Activated T-helper 2 cell treated with anti-CD3 and anti-CD28 coated beads, Interferon-gamma antibody, Interleukin-2, Interleukin-4, amounts not matched to agents 10 μg/mL and 5 μg/mL and 100 μg/mL, durations not matched to agents 14 hours and 24 hours and 36 hours (primary cell): ENCODE measurements at regions not wholly inside any gene's neighbourhood (a gene's known extent, or its start where the extent isn't known, plus 50 kb on each side); places are given as distances from the start of the nearest gene placed in this dataset.

Experiments used
- DNase-seq: peaks from one replicate; pipeline ENCODE4 v3.0.0; 2021; ENCODE audit warnings: low spot score
- H3K27ac Mint-ChIP-seq: one replicate; pipeline ENCODE4 v1.8.0; 2021; ENCODE audit warnings: mixed read lengths
- H3K27me3 Mint-ChIP-seq: one replicate; pipeline ENCODE4 v1.8.0; 2021; ENCODE audit warnings: low read depth, mixed read lengths
- H3K36me3 Mint-ChIP-seq: one replicate; pipeline ENCODE4 v1.8.0; 2021; ENCODE audit warnings: low read depth, mixed read lengths
- H3K4me1 Mint-ChIP-seq: one replicate; pipeline ENCODE4 v1.8.0; 2021; ENCODE audit warnings: low read depth, mixed read lengths
- H3K4me3 Mint-ChIP-seq: one replicate; pipeline ENCODE4 v1.8.0; 2021; ENCODE audit warnings: low read depth, mild to moderate bottlenecking, moderate library complexity, mixed read lengths
- H3K9me3 Mint-ChIP-seq: one replicate; pipeline ENCODE4 v1.8.0; 2021; ENCODE audit warnings: mixed read lengths
- intact Hi-C: fragments of 100-400 bp; cut with micrococcal nuclease; formaldehyde crosslinking; loops from one replicate; pipeline ENCODE4 v1.15.1; 2023

DNA sequence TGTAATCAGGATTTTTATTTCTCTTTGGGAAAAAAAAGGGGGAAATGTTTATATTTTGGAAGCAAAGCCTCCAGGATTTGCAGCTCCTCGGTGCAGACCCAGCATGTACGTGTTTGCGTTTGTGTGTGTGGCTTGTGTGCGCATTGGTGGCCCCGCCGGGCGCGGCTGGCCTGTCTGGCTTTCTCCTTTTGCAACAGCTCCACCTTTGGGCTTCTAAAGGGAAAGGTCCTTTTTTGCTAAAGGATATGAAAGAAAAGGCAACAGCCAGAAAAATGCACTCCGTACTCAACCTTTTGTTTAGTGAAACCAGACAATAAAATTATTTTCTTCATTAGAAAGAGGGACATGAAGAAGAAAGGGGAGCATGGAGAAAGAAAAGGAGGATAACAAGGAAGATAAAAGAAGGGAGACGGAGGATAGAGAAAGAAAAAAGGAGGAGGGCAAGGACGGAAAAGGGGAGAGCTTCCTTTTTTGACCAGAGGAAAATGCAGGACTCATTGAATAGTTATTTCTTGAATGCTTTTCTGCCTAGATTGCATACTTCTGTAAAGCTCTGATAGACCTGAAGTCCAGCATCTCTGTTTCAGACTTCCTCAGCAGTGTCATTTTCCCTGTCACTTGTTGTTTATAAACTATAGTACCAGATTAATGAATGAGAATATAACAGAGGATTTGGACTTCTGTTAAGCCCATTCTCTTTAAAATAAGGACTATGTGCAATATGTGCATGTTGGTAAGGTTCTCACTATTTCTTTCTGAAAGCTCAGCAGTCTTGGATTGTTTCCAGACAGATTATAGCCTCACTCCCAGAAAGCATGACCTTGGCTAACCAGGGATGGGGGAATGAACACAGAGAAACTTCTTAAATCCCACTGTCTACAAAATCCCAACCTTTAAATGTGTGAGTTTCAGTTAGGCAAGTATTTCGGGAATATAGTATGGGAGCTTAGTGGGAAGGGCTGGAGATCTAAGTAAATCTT is 563.1 kb upstream of the PIK3C3 start:
- Mint-ChIP-seq H3K36me3 (no peaks in the 10 kb centered on the region), H3K4me1 (no peaks in the 10 kb centered on the region), H3K9me3 (no peaks in the 10 kb centered on the region), H3K27me3 (no peaks in the 10 kb centered on the region), H3K4me3 (no peak overlapping the region), H3K27ac (no peak overlapping the region)
- intact Hi-C loops: no loop called here
- no peak for DNase-seq

GRCh38 chr18:41390309-41390708 is 564.7 kb upstream of the PIK3C3 start:
- H3K9me3 Mint-ChIP-seq: no peaks in the 10 kb centered on the region
- no peak overlapping the region for H3K27ac Mint-ChIP-seq
- intact Hi-C loops: no loop called here
- DNase-seq: no peak
- H3K4me1 Mint-ChIP-seq: no peaks in the 10 kb centered on the region
- no peaks in the 10 kb centered on the region for H3K36me3 Mint-ChIP-seq
- no peaks in the 10 kb centered on the region for H3K27me3 Mint-ChIP-seq
- no peak overlapping the region for H3K4me3 Mint-ChIP-seq

GRCh38 chr18:41378598-41378997 is 576.4 kb upstream of the PIK3C3 start:
- DNase-seq: no peak
- intact Hi-C loops: no loop called here
- Mint-ChIP-seq H3K9me3 (peaks cover 6% of the 10 kb centered on the region), H3K27ac (no peak overlapping the region), H3K27me3 (no peaks in the 10 kb centered on the region), H3K4me1 (no peaks in the 10 kb centered on the region), H3K4me3 (no peak overlapping the region), H3K36me3 (no peaks in the 10 kb centered on the region)

- Mint-ChIP-seq H3K4me1 (no peaks in the 10 kb centered on the region), H3K27me3 (no peaks in the 10 kb centered on the region), H3K27ac (no peak overlapping the region), H3K4me3 (no peak overlapping the region), H3K9me3 (peaks cover 21% of the 10 kb centered on the region), H3K36me3 (no peaks in the 10 kb centered on the region)
- DNase-seq: no peak
- intact Hi-C loops: no loop called here
Measured at GRCh38 chr18:41373612-41374011, 581.4 kb upstream of the PIK3C3 start.

DNA sequence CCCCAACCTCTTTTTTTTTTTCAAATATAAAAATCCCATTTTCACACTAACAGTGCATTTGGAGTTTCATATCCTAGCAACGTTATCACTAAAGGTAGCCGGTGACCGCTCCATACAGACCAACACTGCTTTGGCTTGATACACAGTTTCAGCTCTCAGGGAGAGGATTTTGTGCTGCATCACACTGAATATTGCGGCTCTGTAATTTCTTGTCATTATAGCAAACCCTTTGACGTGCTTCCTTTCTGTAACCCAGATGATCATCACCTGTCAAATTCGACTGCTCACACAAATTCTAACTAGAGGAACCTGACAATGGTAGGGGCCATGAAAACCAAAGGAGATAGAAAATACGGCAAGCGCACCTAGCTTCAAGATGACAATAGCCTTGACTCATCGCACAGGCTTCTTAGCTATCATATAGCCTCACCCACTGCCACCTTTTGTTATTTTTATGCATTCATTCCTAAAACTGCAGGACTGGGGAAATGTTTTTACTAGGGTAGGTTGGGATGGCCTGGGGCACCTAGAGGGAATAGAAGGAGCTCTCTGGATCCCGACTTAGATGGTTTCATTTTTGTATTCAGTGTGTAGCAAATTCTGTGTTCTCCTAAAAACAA is 582.9 kb upstream of the PIK3C3 start:
- Mint-ChIP-seq H3K36me3 (no peaks in the 10 kb centered on the region), H3K27ac (no peak overlapping the region), H3K4me3 (no peak overlapping the region), H3K4me1 (no peaks in the 10 kb centered on the region), H3K9me3 (peaks cover 19% of the 10 kb centered on the region), H3K27me3 (no peaks in the 10 kb centered on the region)
- no peak for DNase-seq
- intact Hi-C loops: no loop called here

DNA sequence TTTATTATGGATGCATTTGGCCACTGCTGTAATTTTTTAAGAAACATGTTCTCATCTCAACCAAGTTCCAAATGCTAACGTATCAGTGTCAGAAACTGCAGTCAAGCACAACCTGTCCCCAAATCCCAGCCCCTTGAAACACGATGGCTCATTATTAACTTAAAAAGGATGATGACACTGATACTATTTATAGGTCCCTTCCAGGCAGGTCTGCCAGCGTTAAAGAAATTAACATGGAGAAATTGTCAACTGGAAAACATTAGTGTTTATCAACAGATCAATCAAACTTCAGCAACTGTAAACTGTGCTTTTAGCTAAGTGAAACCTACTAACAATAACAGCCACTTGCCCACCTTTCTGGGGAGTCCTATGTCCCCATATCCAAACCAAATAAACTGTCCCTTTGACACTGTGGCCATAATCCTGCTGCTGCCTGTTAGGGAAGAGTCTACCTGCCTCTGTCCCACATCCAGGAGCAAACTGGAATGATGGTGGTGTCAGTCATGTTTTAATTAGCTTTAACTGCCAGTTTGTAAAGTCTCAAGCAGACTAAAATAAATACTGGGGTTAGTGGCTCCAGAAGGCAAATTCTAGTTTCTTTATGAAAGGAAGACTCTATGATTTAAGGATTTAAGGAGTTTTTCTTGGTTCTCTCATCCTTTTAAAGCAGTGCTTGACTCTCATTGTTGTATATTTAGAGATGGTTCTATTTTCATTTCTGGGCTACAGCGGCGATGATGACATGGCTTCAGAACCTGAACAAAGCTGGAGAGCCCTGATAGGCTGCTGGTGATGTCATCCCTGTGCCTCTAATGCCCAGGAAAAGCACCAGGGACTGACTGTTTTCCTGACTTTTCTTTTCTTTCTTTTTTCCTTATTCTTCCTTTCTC is 583.6 kb upstream of the PIK3C3 start:
- DNase-seq: no peak
- Mint-ChIP-seq H3K4me1 (no peaks in the 10 kb centered on the region), H3K27ac (no peak overlapping the region), H3K27me3 (no peaks in the 10 kb centered on the region), H3K36me3 (no peaks in the 10 kb centered on the region), H3K4me3 (no peak overlapping the region), H3K9me3 (peaks cover 14% of the 10 kb centered on the region)
- intact Hi-C loops: no loop called here

DNA sequence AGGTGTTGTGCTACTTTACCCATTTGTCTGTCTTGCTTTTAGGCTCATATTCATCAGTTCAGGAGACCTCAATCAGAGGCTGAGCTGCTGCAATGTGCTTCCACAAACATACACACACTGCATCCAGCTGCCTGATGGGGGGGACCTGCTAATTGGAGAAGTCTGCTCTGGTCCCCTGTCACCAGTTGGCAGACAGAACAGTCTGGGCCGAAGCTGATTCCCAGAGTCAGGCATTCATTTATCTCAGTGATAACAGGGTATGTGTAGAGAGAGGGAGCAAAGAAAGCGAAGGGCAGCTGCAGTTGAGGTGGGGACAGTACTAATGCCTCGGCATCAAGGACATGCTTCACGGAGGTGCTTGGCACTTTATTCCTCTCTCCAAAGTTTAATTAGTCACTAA is 584.3 kb upstream of the PIK3C3 start:
- no peaks in the 10 kb centered on the region for H3K36me3 Mint-ChIP-seq
- DNase-seq: no peak
- peaks cover 19% of the 10 kb centered on the region for H3K9me3 Mint-ChIP-seq
- H3K27ac Mint-ChIP-seq: no peak overlapping the region
- no peak overlapping the region for H3K4me3 Mint-ChIP-seq
- no peaks in the 10 kb centered on the region for H3K4me1 Mint-ChIP-seq
- intact Hi-C loops: no loop called here
- H3K27me3 Mint-ChIP-seq: no peaks in the 10 kb centered on the region

DNA sequence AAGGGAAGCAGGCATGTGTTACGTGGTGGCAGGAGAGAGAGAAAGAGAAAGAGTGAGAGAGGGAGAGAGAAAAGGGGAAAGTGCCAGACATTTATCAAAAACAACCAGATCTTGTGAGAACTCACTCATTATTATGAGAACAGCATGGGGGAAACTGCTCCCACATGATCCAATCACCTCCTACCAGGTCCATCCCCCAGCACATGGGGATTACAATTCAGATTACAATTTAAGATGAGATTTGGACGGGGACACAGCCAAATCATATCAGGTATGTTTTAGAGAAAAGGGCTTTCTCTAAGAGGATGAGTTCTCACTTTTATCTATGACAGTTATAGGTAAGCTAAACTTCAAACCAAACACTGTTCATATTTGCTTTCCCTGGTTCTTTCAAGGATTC is 597.3 kb upstream of the PIK3C3 start:
- no peak overlapping the region for H3K4me3 Mint-ChIP-seq
- no peak for DNase-seq
- H3K4me1 Mint-ChIP-seq: no peaks in the 10 kb centered on the region
- H3K27me3 Mint-ChIP-seq: no peaks in the 10 kb centered on the region
- no peak overlapping the region for H3K27ac Mint-ChIP-seq
- peaks cover 27% of the 10 kb centered on the region for H3K9me3 Mint-ChIP-seq
- H3K36me3 Mint-ChIP-seq: no peaks in the 10 kb centered on the region
- intact Hi-C loops: no loop called here

DNA sequence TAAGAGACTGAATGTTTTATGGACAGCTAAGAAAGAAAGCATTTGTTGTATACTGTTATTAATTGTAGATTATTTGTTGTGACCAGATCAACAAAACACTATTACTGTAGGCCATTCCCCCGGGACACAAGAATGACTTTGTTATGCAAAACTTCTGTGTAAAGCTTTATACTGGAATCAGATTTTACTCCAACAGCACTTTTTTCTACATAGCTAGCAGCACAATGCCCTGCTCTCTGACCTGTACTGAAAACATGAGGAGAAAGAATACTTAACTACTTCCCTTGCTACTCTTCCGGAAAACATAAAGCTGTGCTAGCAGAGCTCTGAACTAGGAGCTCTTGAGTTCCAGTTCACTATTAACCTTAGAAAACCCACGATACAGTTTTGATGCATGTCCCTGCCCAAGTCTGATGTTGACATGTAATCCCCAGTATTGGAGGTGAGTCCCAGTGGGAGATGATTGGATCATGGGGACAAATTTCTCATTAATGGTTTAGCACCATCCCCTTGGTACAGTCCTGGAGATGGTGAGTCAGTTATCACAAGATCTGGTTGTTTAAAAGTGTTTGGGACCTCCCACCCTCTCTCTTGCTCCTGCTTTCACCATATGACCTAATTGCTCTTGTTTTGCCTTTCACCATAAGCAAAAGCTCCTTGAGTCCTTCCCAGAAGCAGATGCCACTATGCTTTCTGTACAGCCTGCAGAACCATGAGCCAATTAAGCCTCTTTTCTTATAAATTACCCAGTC is 601.1 kb upstream of the PIK3C3 start:
- Mint-ChIP-seq H3K4me3 (no peak overlapping the region), H3K36me3 (no peaks in the 10 kb centered on the region), H3K9me3 (peaks cover 13% of the 10 kb centered on the region), H3K27me3 (no peaks in the 10 kb centered on the region), H3K4me1 (no peaks in the 10 kb centered on the region), H3K27ac (no peak overlapping the region)
- DNase-seq: no peak
- intact Hi-C loops: no loop called here

- H3K9me3 Mint-ChIP-seq: peaks cover 3% of the 10 kb centered on the region
- intact Hi-C loops: no loop called here
- no peak overlapping the region for H3K27ac Mint-ChIP-seq
- no peaks in the 10 kb centered on the region for H3K4me1 Mint-ChIP-seq
- H3K4me3 Mint-ChIP-seq: no peak overlapping the region
- no peaks in the 10 kb centered on the region for H3K27me3 Mint-ChIP-seq
- no peaks in the 10 kb centered on the region for H3K36me3 Mint-ChIP-seq
- no peak for DNase-seq
Measured at GRCh38 chr18:41351430-41351829, 603.6 kb upstream of the PIK3C3 start.

GRCh38 chr18:41347057-41347456 is 608.0 kb upstream of the PIK3C3 start:
- H3K27ac Mint-ChIP-seq: no peak overlapping the region
- H3K27me3 Mint-ChIP-seq: no peaks in the 10 kb centered on the region
- H3K9me3 Mint-ChIP-seq: peaks cover 6% of the 10 kb centered on the region
- intact Hi-C loops: no loop called here
- H3K36me3 Mint-ChIP-seq: no peaks in the 10 kb centered on the region
- no peaks in the 10 kb centered on the region for H3K4me1 Mint-ChIP-seq
- no peak overlapping the region for H3K4me3 Mint-ChIP-seq
- DNase-seq: no peak

- no peak for DNase-seq
- Mint-ChIP-seq H3K27ac (no peak overlapping the region), H3K4me1 (no peaks in the 10 kb centered on the region), H3K4me3 (no peak overlapping the region), H3K36me3 (no peaks in the 10 kb centered on the region), H3K9me3 (peaks cover 10% of the 10 kb centered on the region), H3K27me3 (no peaks in the 10 kb centered on the region)
- intact Hi-C loops: no loop called here
Measured at GRCh38 chr18:41343808-41344207, 611.2 kb upstream of the PIK3C3 start.
